ENCODE measurements at regions not wholly inside any gene's neighbourhood (a gene's known extent, or its start where the extent isn't known, plus 50 kb on each side); places are given as distances from the start of the nearest gene placed in this dataset.

GRCh38 chr3:67998281-67998680 is 343.9 kb upstream of the SUCLG2 start:
- no peak for TF ChIP-seq CTCF (IDR thresholded peaks at IDR 0.05)
- TF ChIP-seq POLR2A (IDR thresholded peaks at IDR 0.05): no peak
